ENCODE measurements at regions not wholly inside any gene's neighbourhood (a gene's known extent, or its start where the extent isn't known, plus 50 kb on each side); places are given as distances from the start of the nearest gene placed in this dataset.
A peak's percentile ranks its signal among the peaks of the same experiment; 100 is the strongest.

DNA sequence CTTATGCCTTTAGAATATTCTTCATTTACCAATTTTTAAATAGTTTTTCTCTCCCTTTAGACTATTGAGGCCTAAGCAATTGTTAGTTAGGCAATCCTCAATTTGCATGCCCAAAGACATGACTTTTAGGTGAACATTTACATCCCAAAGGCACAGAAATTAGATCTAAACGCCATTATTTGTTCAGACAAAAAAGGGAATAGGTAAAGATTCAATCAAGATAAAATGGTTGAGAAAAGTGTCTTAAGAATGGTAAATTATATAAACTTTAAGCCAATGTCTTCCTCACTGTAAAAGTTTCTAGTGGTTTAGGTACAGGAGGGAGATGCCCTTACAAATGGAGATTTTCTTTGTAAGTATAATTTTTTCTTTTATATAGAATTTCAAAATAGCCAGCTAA lies 50.2 kb upstream of the MME start:
- no peak for FAIRE-seq

DNA sequence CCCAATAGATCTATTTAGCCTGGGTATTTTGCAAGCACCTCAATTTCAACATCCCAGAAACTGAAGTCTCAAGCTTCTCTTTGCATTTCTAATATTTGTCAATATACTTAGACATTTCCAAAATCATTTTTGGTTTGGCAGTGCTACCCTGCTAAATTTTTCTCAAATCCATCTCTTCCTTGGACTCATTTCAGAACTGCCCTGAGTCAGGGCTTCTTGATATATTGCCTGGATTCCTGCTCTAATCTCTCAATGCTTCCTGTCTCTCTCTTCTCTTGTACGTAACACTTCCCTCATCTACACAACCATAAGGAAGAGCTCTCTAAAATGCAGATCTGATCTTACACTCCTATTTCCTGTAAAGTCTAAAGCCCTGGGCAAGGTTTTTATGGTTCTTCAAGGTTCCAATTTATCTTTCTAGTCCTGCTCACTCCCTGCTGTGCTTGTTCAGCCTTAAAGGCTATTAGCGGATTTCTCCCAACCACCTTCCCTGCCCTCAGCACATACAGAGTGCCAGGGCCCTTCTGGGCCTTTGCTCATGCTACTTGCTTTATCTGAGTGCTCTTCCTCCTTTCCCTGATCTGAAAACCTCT lies 53.0 kb upstream of the MME start:
- FAIRE-seq (no peak), DNase-seq (ENCODE audit: low spot score) (no peak)

More for the DNA sequence above, 50.2 kb upstream of the MME start:
- DNase-seq (ENCODE audit: low spot score) = no peak

DNA sequence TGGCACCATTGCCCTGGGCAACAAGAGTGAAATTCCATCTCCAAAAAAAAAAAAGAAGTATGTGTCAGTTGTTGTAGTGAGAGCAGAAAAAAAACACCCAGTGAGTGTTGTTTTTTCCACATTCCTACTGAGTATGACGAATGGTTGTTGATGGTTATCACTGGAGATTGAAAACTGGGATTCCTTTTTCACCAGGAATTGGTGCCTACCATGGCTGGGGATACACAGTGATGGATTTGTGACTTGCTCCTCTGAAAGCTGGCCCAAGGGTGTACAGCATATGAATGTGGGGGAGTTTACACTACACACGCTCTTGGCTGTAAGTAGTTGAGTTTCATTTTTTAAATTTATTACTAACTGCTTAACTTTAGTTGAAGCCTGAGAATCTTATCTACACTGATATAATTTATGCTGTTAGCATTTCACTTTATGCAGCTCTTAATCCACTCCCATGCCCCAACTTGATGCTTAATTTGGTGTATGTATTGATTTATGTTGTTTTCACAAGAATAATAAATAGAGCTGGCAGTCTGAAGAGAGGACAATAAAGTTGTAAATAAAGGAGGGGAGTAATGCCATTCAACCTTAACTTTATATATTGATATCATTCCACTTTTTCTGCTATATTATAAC lies 56.0 kb upstream of the MME start:
- FAIRE-seq = no peak
- DNase-seq (ENCODE audit: low spot score) = no peak

DNA sequence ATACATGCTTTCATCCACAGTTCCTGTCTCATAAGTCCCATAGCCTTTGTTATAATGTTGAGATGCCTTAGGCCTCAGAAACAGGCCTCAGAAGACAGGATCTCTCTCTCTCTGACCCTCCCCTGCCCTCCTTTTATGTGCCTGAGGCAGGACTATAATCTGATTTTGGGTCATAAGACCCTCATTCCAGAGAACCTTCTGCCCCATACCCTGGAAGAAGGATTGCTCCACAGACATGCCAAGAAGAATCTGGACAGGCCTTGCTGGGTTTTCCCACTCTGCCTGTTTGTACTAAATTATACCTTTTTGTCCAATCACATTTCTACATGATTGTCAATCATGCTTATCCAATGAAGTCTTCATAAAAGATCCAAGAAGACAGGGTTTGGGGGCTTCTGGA lies 57.2 kb upstream of the MME start:
- FAIRE-seq = no peak
- DNase-seq (ENCODE audit: low spot score) = no peak

DNA sequence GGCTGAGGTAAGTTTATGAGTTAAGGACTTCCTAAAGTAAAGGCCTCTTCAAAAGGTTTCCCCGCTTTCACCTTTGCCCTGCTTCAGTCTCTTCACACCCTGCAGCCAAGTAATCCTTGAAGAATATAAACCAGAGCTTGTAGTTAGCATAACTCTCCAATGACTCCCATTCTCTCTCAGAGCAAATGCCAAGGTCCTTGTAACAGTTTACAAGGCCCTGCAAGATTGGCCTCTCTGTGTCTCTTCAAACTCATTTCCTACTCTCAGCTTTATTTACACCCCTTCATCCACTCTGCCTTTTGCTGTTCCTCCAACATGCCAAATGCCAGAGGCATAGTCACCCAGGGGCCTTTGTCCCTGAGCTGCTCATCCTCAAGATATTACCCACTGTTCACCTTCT lies 60.5 kb upstream of the MME start:
- DNase-seq (ENCODE audit: low spot score) = no peak
- FAIRE-seq = no peak

DNA sequence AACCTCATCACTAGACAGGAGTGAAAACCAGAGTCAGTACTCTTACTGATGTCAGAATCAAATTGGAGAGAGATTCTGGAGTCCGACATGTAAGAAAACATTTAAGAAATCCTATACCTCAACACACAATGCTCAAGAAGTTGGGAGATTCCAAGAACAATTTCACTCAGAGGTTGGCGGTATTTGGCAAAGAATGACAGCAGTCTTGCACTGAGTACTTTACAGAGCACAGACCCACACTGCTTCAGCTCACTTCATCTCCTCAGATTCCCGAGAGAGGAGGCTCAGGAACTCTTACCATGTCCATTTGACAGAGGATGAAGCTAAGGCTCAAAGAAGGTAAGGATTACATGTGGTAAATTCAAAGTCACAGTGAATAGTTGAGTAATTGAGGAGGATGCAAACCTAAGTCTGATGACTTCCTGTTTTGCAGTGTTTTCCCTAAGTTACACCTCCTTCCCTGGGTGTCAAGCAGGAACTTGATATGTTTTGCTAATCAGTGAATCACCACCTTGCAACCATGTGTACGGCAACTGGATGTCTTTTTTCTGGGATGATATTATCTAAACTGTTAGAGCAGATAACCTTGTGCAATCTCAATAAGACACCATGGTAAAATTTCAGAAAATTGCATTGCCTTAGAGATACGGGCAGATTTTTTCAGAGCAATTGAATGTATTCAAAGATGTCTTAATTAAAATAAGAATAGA lies 61.3 kb upstream of the MME start:
- no peak for DNase-seq (ENCODE audit: low spot score)
- no peak for FAIRE-seq

DNA sequence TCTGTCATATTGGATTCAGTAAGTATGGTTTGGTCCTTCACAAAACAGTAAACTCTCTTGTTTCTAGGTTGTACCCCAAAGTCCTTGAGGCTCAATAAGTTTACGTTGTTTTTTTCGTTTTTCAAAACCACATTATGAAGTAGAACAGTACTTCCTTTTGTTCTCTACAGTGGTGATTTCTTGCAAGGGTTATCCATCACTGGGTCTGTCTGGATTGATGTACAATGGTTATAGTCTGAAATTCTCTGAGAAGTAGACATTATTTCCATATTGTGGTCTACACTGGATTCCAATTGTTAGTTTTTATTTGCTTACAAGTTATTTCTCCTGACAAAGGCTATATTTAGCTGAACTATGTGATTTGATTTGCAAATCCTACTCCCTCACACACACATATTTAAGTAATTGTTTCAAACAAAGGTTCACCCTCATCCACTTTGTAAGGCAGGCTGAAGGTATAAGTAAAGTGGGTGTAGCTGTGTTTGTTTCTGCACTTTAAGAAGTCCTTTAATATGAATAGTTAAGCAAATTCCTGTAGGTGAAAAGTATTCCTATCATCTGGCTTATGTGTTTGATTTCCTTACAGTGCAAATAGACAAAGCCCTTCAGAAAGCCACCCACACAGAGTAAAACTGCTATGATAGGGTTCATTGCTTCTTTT lies 64.2 kb upstream of the MME start:
- FAIRE-seq = no peak
- DNase-seq (ENCODE audit: low spot score) = peak; percentile 4

DNA sequence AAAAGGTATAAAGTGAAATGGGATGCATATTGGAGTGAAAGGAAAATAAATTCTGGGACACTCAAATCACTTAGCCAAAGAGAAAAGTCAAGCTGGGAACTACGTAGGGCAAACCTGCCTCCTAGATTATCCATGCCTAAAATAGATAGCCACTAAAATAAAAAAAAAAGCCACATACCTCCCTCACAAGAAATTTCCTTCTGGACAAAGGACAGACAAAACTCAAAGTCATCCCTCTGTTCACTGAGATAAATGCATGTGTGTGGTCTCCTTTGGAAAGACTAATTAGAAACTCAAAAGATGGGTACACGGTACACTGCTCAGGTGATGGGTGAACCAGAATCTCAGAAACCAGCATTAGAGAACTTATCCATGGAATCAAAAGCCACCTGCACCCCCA lies 65.2 kb upstream of the MME start:
- DNase-seq (ENCODE audit: low spot score) (no peak), FAIRE-seq (no peak)

DNA sequence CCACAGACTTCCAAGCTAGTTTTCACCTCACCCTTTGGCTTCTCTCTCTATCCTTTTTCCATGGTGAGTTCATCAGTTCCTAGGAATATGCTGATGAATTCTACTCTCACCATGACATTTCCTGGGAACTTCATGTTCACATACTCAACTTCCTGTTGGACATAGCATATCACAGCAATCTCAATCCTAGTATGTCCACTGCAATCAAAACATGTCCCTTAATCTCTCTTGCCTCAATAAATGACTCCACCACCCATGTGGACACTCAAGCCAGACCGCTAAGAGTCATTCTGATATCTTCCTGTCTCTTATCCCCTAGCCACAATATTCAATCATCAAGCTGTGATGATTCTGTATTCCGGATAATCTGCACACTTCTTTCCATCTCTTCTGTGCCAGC lies 66.7 kb upstream of the MME start:
- no peak for DNase-seq (ENCODE audit: low spot score)
- FAIRE-seq = no peak

DNA sequence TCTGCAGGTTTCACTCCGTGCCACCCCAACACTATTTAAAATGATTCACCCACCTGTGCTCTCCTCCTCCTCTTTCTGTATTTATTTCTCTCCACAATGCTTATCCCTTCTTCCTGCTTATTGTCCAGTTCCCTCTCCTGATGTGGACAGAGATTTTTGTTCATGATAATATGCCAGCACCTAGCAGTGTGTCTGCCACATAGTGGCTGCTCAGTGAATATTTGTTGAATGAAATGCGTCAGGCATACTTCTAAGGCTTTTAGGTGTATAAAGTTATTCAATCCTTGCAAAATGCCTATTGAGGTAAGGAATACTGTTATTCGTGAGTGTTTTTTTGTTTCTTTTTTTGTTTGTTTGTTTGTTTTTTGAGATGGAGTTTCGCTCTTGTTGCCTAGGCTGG lies 67.5 kb upstream of the MME start:
- FAIRE-seq (no peak), DNase-seq (ENCODE audit: low spot score) (no peak)

DNA sequence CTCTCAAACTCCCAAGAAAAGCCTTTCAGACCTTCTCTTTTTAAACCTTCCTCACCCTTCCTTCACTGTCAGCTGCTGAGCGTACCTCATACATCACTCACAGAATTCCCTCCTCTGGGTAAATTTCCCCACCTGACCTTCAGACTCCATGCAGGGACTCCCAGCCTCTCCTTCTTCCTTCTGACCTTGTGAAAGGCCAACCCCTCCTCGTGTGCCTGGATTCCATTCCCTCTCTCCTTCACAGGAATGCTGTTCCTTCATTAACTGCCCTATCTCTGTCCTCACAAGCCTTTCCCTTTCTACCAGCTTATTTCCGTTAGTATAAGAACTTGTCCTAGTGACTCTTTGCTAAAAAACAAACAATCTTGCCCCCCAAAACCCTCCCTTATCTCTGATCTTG lies 69.7 kb upstream of the MME start:
- FAIRE-seq = no peak
- no peak for DNase-seq (ENCODE audit: low spot score)

DNA sequence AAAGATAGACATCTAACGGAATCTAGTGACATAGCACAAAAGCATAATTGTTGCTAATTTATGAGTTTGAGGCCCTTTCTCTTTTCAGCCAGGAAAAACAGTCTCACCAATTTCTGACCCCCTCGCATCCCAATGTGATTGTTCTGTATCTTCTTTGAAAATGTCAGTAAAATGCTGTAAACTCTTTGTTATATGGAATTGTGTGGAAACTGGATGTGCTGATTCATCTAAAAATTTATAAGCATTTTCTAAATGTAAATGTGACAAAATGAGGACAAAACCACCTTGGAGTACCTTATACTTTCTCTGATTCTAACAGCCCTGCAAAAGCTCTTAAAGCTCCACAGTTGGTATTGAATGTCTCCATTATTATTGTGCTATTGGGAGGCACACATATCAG lies 70.9 kb upstream of the MME start:
- no peak for FAIRE-seq

DNA sequence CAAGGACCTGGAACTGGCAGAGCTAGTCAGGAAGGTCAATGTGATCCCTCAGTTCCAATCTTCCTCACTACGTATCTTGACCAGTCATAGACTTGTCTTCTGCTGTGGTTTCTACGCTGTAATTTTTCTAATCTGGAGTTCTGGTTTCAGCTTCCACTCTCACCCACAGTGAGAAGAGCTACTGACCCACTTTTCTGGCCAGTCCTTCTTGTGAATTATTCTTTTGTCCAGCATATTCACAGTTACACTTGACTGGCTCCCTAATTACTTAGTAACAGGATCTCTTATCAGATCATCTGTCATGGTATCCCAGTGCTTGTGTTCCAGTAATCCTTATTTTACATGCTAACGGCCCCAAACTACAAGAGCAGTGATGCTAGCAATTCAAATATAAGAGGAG lies 72.4 kb upstream of the MME start:
- DNase-seq (ENCODE audit: low spot score) (no peak), FAIRE-seq (no peak)

More for the DNA sequence above, 70.9 kb upstream of the MME start:
- DNase-seq (ENCODE audit: low spot score) = no peak

DNA sequence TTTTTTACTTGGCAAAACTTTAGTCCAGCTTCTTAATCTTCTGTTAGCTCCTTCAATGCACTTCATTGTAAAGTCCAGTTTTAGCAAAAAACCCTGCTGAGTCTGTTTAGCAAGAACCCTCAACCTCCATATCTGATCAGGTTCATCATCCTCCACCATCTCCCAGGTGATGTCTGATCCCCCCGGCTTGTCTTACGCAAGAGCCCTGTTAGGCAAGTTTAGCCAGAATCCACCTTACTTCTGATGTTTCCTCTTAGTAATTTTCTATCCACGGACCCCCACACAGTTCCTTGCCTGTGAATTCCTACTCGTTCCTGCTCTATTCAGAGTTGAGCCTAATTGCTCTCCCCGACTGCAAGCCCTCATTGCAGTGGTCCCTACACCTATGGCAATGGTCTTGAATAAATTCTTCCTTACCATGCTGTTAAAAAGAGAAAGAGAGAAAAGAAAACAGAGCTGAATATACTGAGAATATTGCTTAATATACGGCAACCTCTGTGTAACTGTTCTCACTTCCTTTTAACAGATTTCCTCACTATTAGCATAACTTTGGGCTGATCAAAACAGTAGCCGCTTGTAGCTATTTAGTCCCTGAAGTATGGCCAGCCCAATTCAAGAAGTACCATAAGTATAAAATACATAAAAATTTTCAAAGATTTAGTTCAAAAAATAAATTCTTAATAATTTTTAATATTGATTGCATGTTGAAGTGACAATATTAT lies 78.7 kb upstream of the MME start:
- DNase-seq (ENCODE audit: low spot score) (no peak), FAIRE-seq (no peak)

DNA sequence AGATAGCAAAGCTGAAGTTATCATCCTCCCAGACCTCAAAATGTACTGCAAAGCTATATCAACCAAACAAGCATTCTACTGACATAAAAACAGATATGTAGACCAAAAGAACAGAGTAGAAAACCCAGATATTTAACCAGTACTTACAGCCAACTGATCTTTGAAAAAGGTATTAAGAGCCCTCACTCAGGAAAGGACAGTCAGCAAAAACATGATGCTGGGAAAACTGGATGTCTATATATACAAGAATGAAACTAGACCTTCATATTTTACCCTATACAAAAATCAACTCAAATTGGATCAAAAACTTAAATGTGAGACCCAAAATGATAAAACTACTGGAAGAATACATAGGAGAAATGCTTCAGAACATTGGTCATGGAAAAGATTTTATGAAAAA lies 87.5 kb upstream of the MME start:
- DNase-seq (ENCODE audit: low spot score) (no peak), FAIRE-seq (no peak)

DNA sequence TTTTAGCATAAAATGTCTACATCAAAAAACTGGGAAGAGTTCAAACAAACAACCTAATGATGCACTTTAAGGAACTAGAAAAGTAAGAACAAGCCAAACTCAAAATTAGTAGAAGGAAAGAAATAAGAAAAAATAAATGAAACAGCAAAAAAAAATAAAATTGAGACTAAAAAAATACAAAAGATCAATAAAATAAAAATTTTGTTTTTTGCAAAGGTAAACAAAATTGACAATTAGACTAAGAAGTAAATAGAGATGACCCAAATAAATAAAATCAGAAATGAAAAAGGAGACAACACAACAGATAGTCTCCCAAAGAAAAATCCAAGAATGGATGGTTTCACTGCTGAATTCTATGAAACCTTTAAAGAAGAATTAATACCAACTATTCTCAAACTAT lies 89.6 kb upstream of the MME start:
- no peak for FAIRE-seq
- DNase-seq (ENCODE audit: low spot score) = no peak

DNA sequence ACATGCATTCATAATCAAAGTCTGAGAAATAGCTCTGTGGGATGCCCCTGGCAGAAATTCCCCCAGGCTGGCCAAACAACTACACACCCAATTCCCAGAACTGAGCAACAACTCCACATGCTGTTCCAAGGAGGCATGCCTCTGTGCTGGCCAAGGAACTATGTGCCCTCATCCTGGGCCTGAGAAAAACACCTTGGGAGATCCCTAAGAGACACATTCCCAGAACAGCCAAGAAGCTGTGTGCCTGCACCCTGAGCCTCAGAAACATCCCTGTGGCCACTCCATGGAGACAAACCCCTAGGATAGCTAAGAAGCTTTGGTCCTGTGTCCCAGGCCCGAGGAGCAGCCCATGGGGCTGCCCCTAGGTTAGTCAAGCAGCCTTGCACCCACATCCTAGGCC lies 92.3 kb upstream of the MME start:
- FAIRE-seq (no peak), DNase-seq (ENCODE audit: low spot score) (no peak)

DNA sequence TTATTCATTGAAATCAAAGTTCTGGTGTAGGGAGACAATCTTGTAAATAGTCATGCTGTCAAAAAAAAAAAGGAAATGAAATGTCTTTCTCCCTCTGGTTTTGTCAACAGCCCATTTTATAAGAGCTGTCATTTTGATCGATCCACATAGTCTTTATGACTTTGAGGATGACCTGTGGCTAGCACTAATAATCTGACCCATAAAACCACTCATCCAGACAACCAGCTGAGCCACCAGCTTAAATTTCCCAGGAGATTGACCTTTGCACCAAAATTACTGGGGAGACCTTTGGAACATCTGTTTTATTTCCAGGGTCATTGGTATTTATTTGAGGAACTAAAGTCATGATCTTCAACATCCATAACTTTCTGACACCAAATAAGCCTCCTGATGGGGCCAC lies 98.5 kb upstream of the MME start:
- DNase-seq (ENCODE audit: low spot score) (no peak), FAIRE-seq (no peak)

DNA sequence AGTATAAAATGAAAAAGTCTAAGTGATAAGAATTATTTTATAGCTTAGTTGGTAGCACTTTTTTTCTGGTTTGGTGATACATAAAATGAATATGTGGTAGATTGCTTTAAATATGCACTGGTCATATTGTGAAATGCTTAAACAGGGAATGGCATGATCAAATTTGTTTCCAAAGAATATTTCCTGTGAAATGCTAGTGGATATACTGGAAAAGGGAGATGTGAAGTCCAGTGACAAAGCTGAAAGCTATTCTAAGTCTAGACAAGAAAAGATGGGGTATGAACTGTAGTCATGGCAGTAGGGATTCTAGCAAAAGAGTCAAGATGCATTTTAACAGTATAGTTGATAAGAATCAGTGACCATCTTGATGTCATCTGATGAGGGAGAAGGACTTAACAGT lies 98.9 kb upstream of the MME start:
- FAIRE-seq = no peak

DNA sequence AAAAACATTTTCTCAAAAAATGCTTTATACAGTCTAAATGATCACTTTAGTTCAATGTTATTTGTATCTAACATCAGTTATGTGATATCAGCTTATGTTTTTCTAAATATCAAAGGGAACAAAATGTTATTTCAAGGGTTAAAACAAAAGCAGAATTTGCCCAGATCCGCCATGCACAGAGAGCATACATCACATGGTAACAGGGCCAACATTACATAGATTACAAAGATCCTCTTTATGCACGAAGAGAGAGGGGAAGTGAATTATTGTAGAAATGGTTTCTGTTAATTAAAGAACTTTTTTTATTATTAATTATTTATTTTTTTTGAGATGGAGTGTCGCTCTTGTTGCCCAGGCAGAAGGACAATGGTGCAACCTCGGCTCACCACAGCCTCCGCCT lies 100.8 kb upstream of the MME start:
- FAIRE-seq = no peak
- DNase-seq (ENCODE audit: low spot score) = no peak

More for the DNA sequence above, 98.9 kb upstream of the MME start:
- no peak for DNase-seq (ENCODE audit: low spot score)

DNA sequence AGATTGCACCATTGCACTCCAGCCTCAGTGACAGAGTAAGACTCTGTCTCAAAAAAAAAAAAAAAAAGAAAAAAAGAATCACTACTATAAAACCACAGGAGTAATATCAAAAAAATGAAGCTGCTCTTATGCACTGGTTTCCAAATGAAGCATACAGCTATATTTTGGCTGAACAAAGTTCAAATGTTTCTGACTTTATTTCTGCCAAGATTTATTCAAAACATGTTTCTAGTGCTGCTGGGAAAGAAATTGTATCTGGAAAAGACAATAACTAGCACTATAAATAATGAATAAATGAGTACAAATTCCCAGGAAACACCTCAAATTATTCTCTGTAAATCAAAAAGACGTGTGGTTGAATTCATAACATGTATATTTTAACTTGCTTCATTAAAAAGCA lies 102.5 kb upstream of the MME start:
- FAIRE-seq = no peak

More for the DNA sequence above, 102.5 kb upstream of the MME start:
- DNase-seq (ENCODE audit: low spot score) = no peak
